HL-60/S4 treated with phorbol 12-myristate 13-acetate at 8.2 ng/mL for 4 days and 3 days (cell line): ENCODE measurements at regions not wholly inside any gene's neighbourhood (a gene's known extent, or its start where the extent isn't known, plus 50 kb on each side); places are given as distances from the start of the nearest gene placed in this dataset.

Experiments used
- in situ Hi-C: fragments of 300-500 bp; cut with MboI; formaldehyde crosslinking; loops from 2 replicates; pipeline ENCODE4 v1.15.0; 2022; ENCODE audit warnings: low sequenced_read_pairs

- in situ Hi-C loops, result no loop called here
Observed at GRCh38 chr6:169048185-169048864, 205.3 kb downstream of the THBS2 start.

- in situ Hi-C loops, result no loop called here
Observed at GRCh38 chr6:169047345-169047744, 206.3 kb downstream of the THBS2 start.

GRCh38 chr6:169046483-169047192 is 207.0 kb downstream of the THBS2 start:
- in situ Hi-C loops, result no loop called here

GRCh38 chr6:169046021-169046420 is 207.6 kb downstream of the THBS2 start:
- in situ Hi-C loops, result no loop called here

- in situ Hi-C loops, result no loop called here
Observed at GRCh38 chr6:169045486-169045885, 208.2 kb downstream of the THBS2 start.

- in situ Hi-C loops, result no loop called here
Observed at GRCh38 chr6:169044381-169045230, 209.0 kb downstream of the THBS2 start.

- in situ Hi-C loops, result no loop called here
Observed at GRCh38 chr6:169042061-169042460, 211.6 kb downstream of the THBS2 start.

GRCh38 chr6:169041078-169041477 is 212.6 kb downstream of the THBS2 start:
- in situ Hi-C loops, result no loop called here

GRCh38 chr6:169038691-169039090 is 215.0 kb downstream of the THBS2 start:
- in situ Hi-C loops, result no loop called here

- in situ Hi-C loops, result no loop called here
Observed at GRCh38 chr6:169035385-169036240, 218.0 kb downstream of the THBS2 start.

- in situ Hi-C loops, result no loop called here
Observed at GRCh38 chr6:169034516-169035167, 219.0 kb downstream of the THBS2 start.

- in situ Hi-C loops, result no loop called here
Observed at GRCh38 chr6:169029861-169030260, 223.8 kb downstream of the THBS2 start.

- in situ Hi-C loops, result no loop called here
Observed at GRCh38 chr6:169028343-169028742, 225.3 kb downstream of the THBS2 start.

- in situ Hi-C loops, result no loop called here
Observed at GRCh38 chr6:169026175-169026574, 227.5 kb downstream of the THBS2 start.

- in situ Hi-C loops, result no loop called here
Observed at GRCh38 chr6:169024047-169024660, 229.5 kb downstream of the THBS2 start.

GRCh38 chr6:169023161-169023874 is 230.3 kb downstream of the THBS2 start:
- in situ Hi-C loops, result no loop called here

GRCh38 chr6:169022079-169022478 is 231.6 kb downstream of the THBS2 start:
- in situ Hi-C loops, result no loop called here

GRCh38 chr6:169020821-169021220 is 232.8 kb downstream of the THBS2 start:
- in situ Hi-C loops, result no loop called here
